Astrocyte (in vitro differentiated cells and primary cell): ENCODE measurements at regions not wholly inside any gene's neighbourhood (a gene's known extent, or its start where the extent isn't known, plus 50 kb on each side); places are given as distances from the start of the nearest gene placed in this dataset.

ENCODE experiments used
- CTCF ChIP-seq: IDR thresholded peaks from 2 replicates; pipeline ENCODE4 v1.5.1; 2011; ENCODE audit warnings: low read depth, mild to moderate bottlenecking, inconsistent platforms, low read length, moderate library complexity; ENCODE audit not compliant: insufficient read depth
- EZH2 ChIP-seq: IDR thresholded peaks from 2 replicates; pipeline ENCODE4 v1.6.1; 2012; ENCODE audit warnings: mild to moderate bottlenecking, low read length, inconsistent platforms; ENCODE audit not compliant: insufficient read depth

- TF ChIP-seq EZH2 (no peak), CTCF (no peak)
Measured at GRCh38 chr6:48606618-48607017, 495.6 kb upstream of the PTCHD4 start.
